ENCODE measurements at regions not wholly inside any gene's neighbourhood (a gene's known extent, or its start where the extent isn't known, plus 50 kb on each side); places are given as distances from the start of the nearest gene placed in this dataset.
"Not testable (repeated sequence)": the region's sequence is repeated elsewhere in the genome, so short reads cannot be mapped to it uniquely, and the experiment has no call there.

GRCh38 chr12:25337916-25338315 is 87.2 kb upstream of the KRAS start:
- no peak for DNase-seq (ENCODE audit: low spot score)

- DNase-seq (ENCODE audit: low spot score) = no peak
Measured at GRCh38 chr12:25332143-25332542, 81.4 kb upstream of the KRAS start.

- DNase-seq (ENCODE audit: low spot score) = no peak
Measured at GRCh38 chr12:25328072-25328712, 77.5 kb upstream of the KRAS start.

- no peak for DNase-seq (ENCODE audit: low spot score)
Measured at GRCh38 chr12:25327321-25327720, 76.6 kb upstream of the KRAS start.

- no peak for DNase-seq (ENCODE audit: low spot score)
Measured at GRCh38 chr12:25326326-25326725, 75.6 kb upstream of the KRAS start.

GRCh38 chr12:25324861-25325260 is 74.1 kb upstream of the KRAS start:
- DNase-seq (ENCODE audit: low spot score) = no peak

GRCh38 chr12:25323581-25323982 is 72.9 kb upstream of the KRAS start:
- no peak for DNase-seq (ENCODE audit: low spot score)

GRCh38 chr12:25322918-25323531 is 72.3 kb upstream of the KRAS start:
- no peak for DNase-seq (ENCODE audit: low spot score)

GRCh38 chr12:25322351-25322750 is 71.6 kb upstream of the KRAS start:
- no peak for DNase-seq (ENCODE audit: low spot score)

GRCh38 chr12:25321772-25322171 is 71.0 kb upstream of the KRAS start:
- DNase-seq (ENCODE audit: low spot score) = no peak

GRCh38 chr12:25320123-25321006 is 69.6 kb upstream of the KRAS start:
- DNase-seq (ENCODE audit: low spot score) = peak; percentile 19

- no peak for DNase-seq (ENCODE audit: low spot score)
Measured at GRCh38 chr12:25319233-25319984, 68.7 kb upstream of the KRAS start.

GRCh38 chr12:25317553-25317952 is 66.8 kb upstream of the KRAS start:
- no peak for DNase-seq (ENCODE audit: low spot score)

GRCh38 chr12:25315388-25315787 is 64.7 kb upstream of the KRAS start:
- DNase-seq (ENCODE audit: low spot score) = no peak

GRCh38 chr12:25313266-25313990 is 62.7 kb upstream of the KRAS start:
- DNase-seq (ENCODE audit: low spot score) = not testable (repeated sequence)

- no peak for DNase-seq (ENCODE audit: low spot score)
Measured at GRCh38 chr12:25311506-25311905, 60.8 kb upstream of the KRAS start.

GRCh38 chr12:25310071-25310470 is 59.3 kb upstream of the KRAS start:
- not testable (repeated sequence) for DNase-seq (ENCODE audit: low spot score)

- no peak for DNase-seq (ENCODE audit: low spot score)
Measured at GRCh38 chr12:25308756-25309155, 58.0 kb upstream of the KRAS start.

- no peak for DNase-seq (ENCODE audit: low spot score)
Measured at GRCh38 chr12:25307818-25308217, 57.1 kb upstream of the KRAS start.

GRCh38 chr12:25301798-25302197 is 51.1 kb upstream of the KRAS start:
- DNase-seq (ENCODE audit: low spot score) = no peak

Data from pons (tissue), 1 donor.